Thyroid gland (tissue), 4 donors: ENCODE measurements at regions not wholly inside any gene's neighbourhood (a gene's known extent, or its start where the extent isn't known, plus 50 kb on each side); places are given as distances from the start of the nearest gene placed in this dataset.
A peak's percentile ranks its signal among the peaks of the same experiment; 100 is the strongest.

ENCODE experiments used
- DNase-seq, 2 donors: peaks; one replicate each; pipeline ENCODE4 v3.0.0-alpha.2; 2019
- H3K27ac ChIP-seq, 3 donors: fragments of 200-600 bp; sonication (generic); 1 replicate in 2 of 3; 2 replicates in 1 of 3; pipeline ENCODE4 v1.5.1; 2016 to 2019; ENCODE audit warnings: mild to moderate bottlenecking in 1 of 3, moderate library complexity in 1 of 3
- H3K27me3 ChIP-seq: fragments of 200-600 bp; sonication (generic); one replicate; pipeline ENCODE4 v1.5.1; 2019
- H3K36me3 ChIP-seq, 2 donors: fragments of 200-600 bp; sonication (generic); one replicate each; pipeline ENCODE4 v1.5.1; 2016 to 2019
- H3K4me1 ChIP-seq, 2 donors: fragments of 200-600 bp; sonication (generic); one replicate each; pipeline ENCODE4 v1.5.1; 2017 to 2019
- H3K4me3 ChIP-seq, 3 donors: fragments of 200-600 bp; sonication (generic); replicated peaks in 1 of 3; 1 replicate in 2 of 3; 2 replicates in 1 of 3; pipeline ENCODE4 v1.5.1; 2016; ENCODE audit warnings: mild to moderate bottlenecking in 1 of 3
- H3K9me3 ChIP-seq: fragments of 200-600 bp; sonication (generic); one replicate; pipeline ENCODE4 v1.5.1; 2017
- POLR2A ChIP-seq, 2 donors: fragments of 450-650 bp; IDR thresholded peaks; one replicate each; pipeline ENCODE4 v1.6.1; 2017; ENCODE audit warnings: antibody characterized with exemption in 2 of 2, mild to moderate bottlenecking in 2 of 2, moderate library complexity in 1 of 2
- WGBS, 2 donors: methylation state at CpG; one replicate each; pipeline ENCODE4 v1.1.5; 2017; 5-methylcytosine and 5-hydroxymethylcytosine counted together
- intact Hi-C: fragments of 100-400 bp; cut with DNase I; formaldehyde crosslinking; loops from one replicate; pipeline ENCODE4 v1.15.1; 2023
- TF ChIP-seq, protein P1 (sequence below), 6 experiments: fragments of 200-600 bp in 3 of 6; fragments of 450-650 bp in 3 of 6; sonication (generic) in 3 of 6; IDR thresholded peaks; one replicate each; pipeline ENCODE4 v1.5.1; 2016 to 2019; ENCODE audit warnings: antibody characterized with exemption in 6 of 6, mild to moderate bottlenecking in 2 of 6, inconsistent platforms in 1 of 6, moderate library complexity in 1 of 6

DNA sequence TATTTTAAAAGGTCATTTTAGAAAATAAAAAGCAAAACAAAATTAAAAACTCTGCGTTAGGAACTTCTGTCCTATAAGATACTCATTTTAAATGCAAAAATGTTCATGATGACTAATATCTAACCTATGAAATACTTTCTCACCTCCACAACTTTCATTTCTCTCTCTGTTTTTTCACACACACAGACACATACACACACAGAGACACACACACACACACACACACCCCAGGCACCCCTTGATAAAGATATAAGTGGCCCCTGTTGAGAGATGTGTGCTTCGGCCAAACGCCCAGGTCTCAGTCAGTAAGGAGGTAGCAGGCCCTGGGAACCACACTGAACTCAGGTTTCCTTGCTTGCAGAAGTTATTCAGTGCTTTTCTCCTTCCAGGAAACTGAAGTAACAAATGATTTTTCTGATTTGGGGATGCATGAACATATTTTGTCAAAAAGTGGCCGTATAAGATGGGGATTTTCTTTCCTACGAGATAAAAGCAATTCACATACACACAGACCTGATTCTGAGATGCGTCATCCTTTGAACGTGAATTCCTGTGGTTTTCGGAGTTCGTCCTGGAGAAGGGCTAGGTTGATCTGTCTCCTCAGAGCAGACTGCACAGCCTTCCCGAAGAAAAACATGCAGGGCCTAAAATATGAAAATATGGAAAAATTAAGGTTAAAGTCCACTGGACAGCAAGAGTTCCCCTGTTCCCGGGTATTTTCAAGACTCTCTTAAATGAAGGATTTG is 306.8 kb upstream of the FOXQ1 start:
- Histone ChIP-seq H3K27me3 (no peaks in the 10 kb centered on the region), H3K9me3 (no peaks in the 10 kb centered on the region), H3K27ac (no peak overlapping the region), H3K4me3 (no peak overlapping the region), H3K36me3 (no peaks in the 10 kb centered on the region), H3K4me1 (no peaks in the 10 kb centered on the region)
- no peak for DNase-seq
- 86 to 94% methylated on average over 11 of the region's 11 CpGs for WGBS, 2 donors
- TF ChIP-seq, protein P1, sequence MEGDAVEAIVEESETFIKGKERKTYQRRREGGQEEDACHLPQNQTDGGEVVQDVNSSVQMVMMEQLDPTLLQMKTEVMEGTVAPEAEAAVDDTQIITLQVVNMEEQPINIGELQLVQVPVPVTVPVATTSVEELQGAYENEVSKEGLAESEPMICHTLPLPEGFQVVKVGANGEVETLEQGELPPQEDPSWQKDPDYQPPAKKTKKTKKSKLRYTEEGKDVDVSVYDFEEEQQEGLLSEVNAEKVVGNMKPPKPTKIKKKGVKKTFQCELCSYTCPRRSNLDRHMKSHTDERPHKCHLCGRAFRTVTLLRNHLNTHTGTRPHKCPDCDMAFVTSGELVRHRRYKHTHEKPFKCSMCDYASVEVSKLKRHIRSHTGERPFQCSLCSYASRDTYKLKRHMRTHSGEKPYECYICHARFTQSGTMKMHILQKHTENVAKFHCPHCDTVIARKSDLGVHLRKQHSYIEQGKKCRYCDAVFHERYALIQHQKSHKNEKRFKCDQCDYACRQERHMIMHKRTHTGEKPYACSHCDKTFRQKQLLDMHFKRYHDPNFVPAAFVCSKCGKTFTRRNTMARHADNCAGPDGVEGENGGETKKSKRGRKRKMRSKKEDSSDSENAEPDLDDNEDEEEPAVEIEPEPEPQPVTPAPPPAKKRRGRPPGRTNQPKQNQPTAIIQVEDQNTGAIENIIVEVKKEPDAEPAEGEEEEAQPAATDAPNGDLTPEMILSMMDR (IDR thresholded peaks at IDR 0.05), result no peak
- TF ChIP-seq POLR2A (IDR thresholded peaks at IDR 0.05), result no peak
- intact Hi-C loops, result no loop called here

DNA sequence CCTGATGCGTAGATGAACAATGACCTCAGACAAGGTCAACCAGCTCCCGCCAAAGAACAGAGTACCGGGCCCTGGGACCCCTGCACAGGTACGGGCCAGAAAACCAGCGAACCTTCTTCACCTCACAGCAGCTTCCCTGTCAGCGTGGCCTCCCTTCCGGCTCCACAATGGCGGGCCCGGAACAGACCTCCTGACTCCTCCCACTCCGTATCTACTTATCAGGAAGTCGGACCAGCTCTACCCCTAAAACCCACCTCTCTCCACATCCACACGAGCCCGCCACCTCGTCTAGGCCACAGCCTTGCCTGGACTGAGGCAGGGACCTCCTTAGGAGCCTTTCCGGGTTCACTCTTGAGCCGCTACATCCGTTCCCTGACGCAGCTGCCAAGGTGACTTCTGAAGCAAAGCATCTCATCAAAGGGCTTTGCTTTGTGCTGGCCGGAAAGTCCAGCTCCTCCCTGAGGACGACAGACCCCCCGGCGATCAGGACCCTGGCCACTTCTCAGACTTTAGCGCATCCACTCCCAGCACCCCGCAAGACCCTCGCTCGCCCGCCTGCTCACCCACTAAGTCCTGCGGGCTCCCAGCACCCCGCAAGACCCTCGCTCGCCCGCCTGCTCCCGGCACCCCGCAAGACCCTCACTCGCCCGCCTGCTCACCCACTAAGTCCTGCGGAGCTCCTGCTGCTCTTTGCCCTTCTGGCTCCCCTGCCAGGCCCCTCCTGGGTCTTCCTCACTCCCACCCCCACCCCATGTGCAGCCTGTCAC is 308.3 kb upstream of the FOXQ1 start:
- 94 to 97% methylated on average over 37 of the region's 37 CpGs for WGBS, 2 donors
- Histone ChIP-seq H3K36me3 (no peaks in the 10 kb centered on the region), H3K27me3 (no peaks in the 10 kb centered on the region), H3K4me1 (no peaks in the 10 kb centered on the region), H3K27ac (no peak overlapping the region), H3K9me3 (no peaks in the 10 kb centered on the region), H3K4me3 (no peak overlapping the region)
- no peak for TF ChIP-seq POLR2A (IDR thresholded peaks at IDR 0.05)
- TF ChIP-seq, protein P1 (IDR thresholded peaks at IDR 0.05), result no peak
- no peak for DNase-seq
- intact Hi-C loops, result no loop called here

DNA sequence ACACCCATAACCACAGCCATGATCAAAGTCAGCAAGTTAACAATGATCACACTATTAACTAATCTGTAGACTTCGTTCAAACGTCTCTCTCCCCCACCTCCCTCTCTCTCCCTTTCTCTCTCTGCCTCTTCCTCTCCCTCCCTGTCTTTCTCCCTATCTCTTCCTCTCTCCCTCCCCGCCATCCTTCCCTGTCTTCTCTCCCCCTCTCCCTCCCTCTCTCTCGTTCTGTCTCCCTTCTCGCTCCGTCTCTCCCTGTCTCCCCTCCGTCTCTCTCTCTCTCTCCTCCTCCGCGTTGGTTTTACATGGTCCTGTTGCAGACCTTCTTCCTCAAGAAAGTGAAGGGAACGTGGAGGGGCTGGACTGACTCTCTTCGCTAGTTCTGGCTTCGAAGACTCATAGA is 308.9 kb upstream of the FOXQ1 start:
- H3K27ac ChIP-seq, result no peak overlapping the region
- TF ChIP-seq, protein P1 (IDR thresholded peaks at IDR 0.05), result no peak
- no peak for TF ChIP-seq POLR2A (IDR thresholded peaks at IDR 0.05)
- H3K27me3 ChIP-seq, result no peaks in the 10 kb centered on the region
- H3K9me3 ChIP-seq, result no peaks in the 10 kb centered on the region
- intact Hi-C loops, result no loop called here
- H3K4me3 ChIP-seq, result no peak overlapping the region
- 89 to 92% methylated on average over 12 of the region's 12 CpGs for WGBS, 2 donors
- no peaks in the 10 kb centered on the region for H3K36me3 ChIP-seq
- no peak for DNase-seq
- no peaks in the 10 kb centered on the region for H3K4me1 ChIP-seq

DNA sequence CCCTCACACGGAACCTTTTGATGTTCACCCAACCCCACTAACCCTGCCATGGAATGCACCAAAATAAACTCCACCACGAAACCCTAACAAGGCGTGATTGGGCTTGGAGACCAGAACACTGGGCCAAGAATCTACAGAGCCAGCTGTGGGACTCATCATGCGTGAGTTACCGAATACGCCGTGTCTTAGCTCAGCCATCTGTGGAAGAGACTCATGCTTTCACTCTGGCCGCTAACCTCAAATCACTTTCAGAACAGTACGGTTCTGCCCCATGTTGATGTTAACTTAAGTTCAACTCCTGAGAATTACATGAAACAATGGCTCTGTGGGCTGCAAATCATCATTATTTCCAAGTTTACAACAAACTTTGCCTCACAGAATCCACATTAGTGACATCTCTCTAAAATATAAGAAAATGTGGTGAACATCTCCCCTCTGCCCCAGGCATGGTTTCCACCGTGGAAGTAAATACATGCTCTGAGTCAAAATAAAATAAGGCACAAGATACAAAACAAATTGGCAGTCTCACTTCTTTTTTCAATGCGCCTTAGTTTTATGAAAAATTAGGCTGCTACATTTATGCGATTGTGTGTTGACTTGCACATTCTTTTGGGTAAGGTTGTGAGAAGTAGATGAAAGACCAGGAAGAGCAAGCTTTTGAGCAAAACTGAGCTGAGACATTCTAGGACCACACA is 308.9 kb upstream of the EXOC2 start:
- Histone ChIP-seq H3K4me3 (no peak overlapping the region), H3K27ac (no peak overlapping the region), H3K36me3 (no peaks in the 10 kb centered on the region), H3K27me3 (no peaks in the 10 kb centered on the region), H3K4me1 (no peaks in the 10 kb centered on the region), H3K9me3 (no peaks in the 10 kb centered on the region)
- TF ChIP-seq, protein P1 (IDR thresholded peaks at IDR 0.05), result no peak
- no peak for TF ChIP-seq POLR2A (IDR thresholded peaks at IDR 0.05)
- intact Hi-C loops, result no loop called here
- WGBS, 2 donors, result 49 to 67% methylated on average over 12 of the region's 12 CpGs
- DNase-seq, result peak; percentile 38 to 69
